ENCODE measurements at regions not wholly inside any gene's neighbourhood (a gene's known extent, or its start where the extent isn't known, plus 50 kb on each side); places are given as distances from the start of the nearest gene placed in this dataset.

- Histone ChIP-seq H3K27ac (ENCODE audit: low read depth, low read length) (no peak overlapping the region), H3K4me3 (ENCODE audit: low read length) (no peak overlapping the region), H3K36me3 (ENCODE audit: control insufficient read depth, insufficient read depth, low read length) (no peaks in the 10 kb centered on the region), H3K27me3 (ENCODE audit: control insufficient read depth, insufficient read depth, low read length) (no peaks in the 10 kb centered on the region), H3K4me1 (ENCODE audit: control insufficient read depth, insufficient read depth, low read length) (no peaks in the 10 kb centered on the region), H3K9ac (ENCODE audit: low read length) (no peak overlapping the region)
Measured at GRCh38 chr2:149653831-149654445, 66.4 kb upstream of the MMADHC start.

DNA sequence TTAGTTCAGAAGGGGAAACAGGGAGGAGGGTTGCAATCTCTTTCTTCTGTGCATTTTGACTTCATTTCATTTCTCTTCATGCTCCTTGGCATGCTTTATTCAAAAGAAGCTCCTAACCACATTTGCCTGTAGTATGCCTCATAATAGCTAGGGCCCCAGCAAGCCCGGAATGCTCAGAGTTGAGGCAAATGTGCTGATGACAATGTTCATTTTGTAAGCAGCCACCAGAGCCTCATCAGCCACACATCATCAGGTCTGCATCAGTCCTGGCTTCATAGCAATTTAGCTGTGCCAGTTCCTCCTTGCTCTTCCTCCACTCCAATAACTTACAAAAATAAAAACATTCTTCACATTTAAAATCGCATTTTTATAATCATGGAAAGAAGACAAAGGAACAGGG lies 65.4 kb upstream of the MMADHC start:
- Histone ChIP-seq H3K27me3 (ENCODE audit: control insufficient read depth, insufficient read depth, low read length) (no peaks in the 10 kb centered on the region), H3K4me1 (ENCODE audit: control insufficient read depth, insufficient read depth, low read length) (no peaks in the 10 kb centered on the region), H3K36me3 (ENCODE audit: control insufficient read depth, insufficient read depth, low read length) (no peaks in the 10 kb centered on the region), H3K4me3 (ENCODE audit: low read length) (no peak overlapping the region), H3K27ac (ENCODE audit: low read depth, low read length) (no peak overlapping the region), H3K9ac (ENCODE audit: low read length) (no peak overlapping the region)

GRCh38 chr2:149652526-149652925 lies 65.0 kb upstream of the MMADHC start:
- H3K27ac ChIP-seq (ENCODE audit: low read depth, low read length) = no peak overlapping the region
- H3K36me3 ChIP-seq (ENCODE audit: control insufficient read depth, insufficient read depth, low read length) = no peaks in the 10 kb centered on the region
- H3K9ac ChIP-seq (ENCODE audit: low read length) = no peak overlapping the region
- H3K4me1 ChIP-seq (ENCODE audit: control insufficient read depth, insufficient read depth, low read length) = no peaks in the 10 kb centered on the region
- H3K27me3 ChIP-seq (ENCODE audit: control insufficient read depth, insufficient read depth, low read length) = no peaks in the 10 kb centered on the region
- no peak overlapping the region for H3K4me3 ChIP-seq (ENCODE audit: low read length)

DNA sequence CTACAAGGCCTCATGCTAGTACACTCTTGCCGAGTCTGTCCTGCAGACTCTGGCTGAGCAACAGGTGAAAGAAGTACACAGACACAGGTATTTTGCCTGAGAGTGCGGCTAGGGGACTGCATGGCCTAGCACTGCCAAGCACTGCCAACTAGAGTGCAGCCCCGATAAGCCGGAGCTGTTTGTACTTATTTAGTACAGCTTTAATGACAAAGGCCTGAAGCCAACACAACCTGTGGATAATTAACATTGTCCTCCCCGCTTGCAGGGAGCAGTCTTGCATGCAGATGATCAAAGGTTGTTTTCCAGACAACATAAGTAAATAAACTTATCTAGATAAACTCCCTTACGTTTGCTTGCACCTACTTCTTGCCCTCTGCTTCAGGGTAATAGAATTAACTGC lies 63.7 kb upstream of the MMADHC start:
- no peaks in the 10 kb centered on the region for H3K4me1 ChIP-seq (ENCODE audit: control insufficient read depth, insufficient read depth, low read length)
- no peak overlapping the region for H3K27ac ChIP-seq (ENCODE audit: low read depth, low read length)
- no peak overlapping the region for H3K9ac ChIP-seq (ENCODE audit: low read length)
- no peaks in the 10 kb centered on the region for H3K36me3 ChIP-seq (ENCODE audit: control insufficient read depth, insufficient read depth, low read length)
- H3K4me3 ChIP-seq (ENCODE audit: low read length) = no peak overlapping the region
- no peaks in the 10 kb centered on the region for H3K27me3 ChIP-seq (ENCODE audit: control insufficient read depth, insufficient read depth, low read length)

- H3K4me1 ChIP-seq (ENCODE audit: control insufficient read depth, insufficient read depth, low read length) = no peaks in the 10 kb centered on the region
- H3K9ac ChIP-seq (ENCODE audit: low read length) = no peak overlapping the region
- no peaks in the 10 kb centered on the region for H3K27me3 ChIP-seq (ENCODE audit: control insufficient read depth, insufficient read depth, low read length)
- no peak overlapping the region for H3K4me3 ChIP-seq (ENCODE audit: low read length)
- H3K36me3 ChIP-seq (ENCODE audit: control insufficient read depth, insufficient read depth, low read length) = no peaks in the 10 kb centered on the region
- no peak overlapping the region for H3K27ac ChIP-seq (ENCODE audit: low read depth, low read length)
Measured at GRCh38 chr2:149650006-149650405, 62.4 kb upstream of the MMADHC start.

- H3K27ac ChIP-seq (ENCODE audit: low read depth, low read length) = no peak overlapping the region
- no peaks in the 10 kb centered on the region for H3K27me3 ChIP-seq (ENCODE audit: control insufficient read depth, insufficient read depth, low read length)
- no peaks in the 10 kb centered on the region for H3K4me1 ChIP-seq (ENCODE audit: control insufficient read depth, insufficient read depth, low read length)
- H3K4me3 ChIP-seq (ENCODE audit: low read length) = no peak overlapping the region
- no peaks in the 10 kb centered on the region for H3K36me3 ChIP-seq (ENCODE audit: control insufficient read depth, insufficient read depth, low read length)
- H3K9ac ChIP-seq (ENCODE audit: low read length) = no peak overlapping the region
Measured at GRCh38 chr2:149648282-149649030, 60.9 kb upstream of the MMADHC start.

GRCh38 chr2:149645391-149645790 lies 57.8 kb upstream of the MMADHC start:
- Histone ChIP-seq H3K27ac (ENCODE audit: low read depth, low read length) (no peak overlapping the region), H3K9ac (ENCODE audit: low read length) (no peak overlapping the region), H3K4me1 (ENCODE audit: control insufficient read depth, insufficient read depth, low read length) (no peaks in the 10 kb centered on the region)

More at GRCh38 chr2:149645391-149645790, 57.8 kb upstream of the MMADHC start:
- Histone ChIP-seq H3K36me3 (ENCODE audit: control insufficient read depth, insufficient read depth, low read length) (no peaks in the 10 kb centered on the region), H3K4me3 (ENCODE audit: low read length) (no peak overlapping the region), H3K27me3 (ENCODE audit: control insufficient read depth, insufficient read depth, low read length) (no peaks in the 10 kb centered on the region)

Data from rectal smooth muscle tissue (tissue), 1 donor.